ENCODE measurements at regions not wholly inside any gene's neighbourhood (a gene's known extent, or its start where the extent isn't known, plus 50 kb on each side); places are given as distances from the start of the nearest gene placed in this dataset.
"Not testable (repeated sequence)": the region's sequence is repeated elsewhere in the genome, so short reads cannot be mapped to it uniquely, and the experiment has no call there.

DNA sequence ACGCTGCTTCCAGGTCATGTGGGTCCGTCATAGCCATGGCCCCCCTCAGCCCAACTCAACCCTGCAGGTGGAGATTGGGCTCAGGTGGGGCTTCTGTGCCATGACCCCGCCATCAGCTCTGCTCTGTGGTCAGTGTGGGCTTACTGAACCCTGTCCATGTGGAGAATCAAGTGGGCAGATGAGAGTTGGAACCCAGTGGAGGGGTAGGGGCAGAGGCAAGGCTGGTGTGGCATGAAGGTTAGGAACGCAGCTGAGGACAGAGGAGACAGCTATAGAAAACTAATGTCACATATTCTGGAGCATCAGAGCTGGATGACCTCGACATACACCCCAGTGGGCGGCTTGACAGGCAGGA, 355.9 kb downstream of the PTPRU start:
- Histone ChIP-seq H3K27me3 (replicated peaks in 1 of 7) (peaks cover 0 to 30% (median 0%) of the 10 kb centered on the region in 7 donors), H3K4me1 (no peaks in the 10 kb centered on the region), H3K9me3 (no peaks in the 10 kb centered on the region), H3K27ac (no peak overlapping the region), H3K4me3 (no peak overlapping the region), H3K36me3 (no peaks in the 10 kb centered on the region)
- intact Hi-C loops (cut with DNase I; ENCODE audit: low total_unique reads): no loop called here
- no peak for DNase-seq
- 61 to 96% (median 79%) methylated on average over 4 to 6 of the region's 6 CpGs for WGBS, 5 donors
- TF ChIP-seq POLR2AphosphoS5 (IDR thresholded peaks at IDR 0.05) (no peak), POLR2A (IDR thresholded peaks at IDR 0.05) (no peak)
- TF ChIP-seq, protein P1, sequence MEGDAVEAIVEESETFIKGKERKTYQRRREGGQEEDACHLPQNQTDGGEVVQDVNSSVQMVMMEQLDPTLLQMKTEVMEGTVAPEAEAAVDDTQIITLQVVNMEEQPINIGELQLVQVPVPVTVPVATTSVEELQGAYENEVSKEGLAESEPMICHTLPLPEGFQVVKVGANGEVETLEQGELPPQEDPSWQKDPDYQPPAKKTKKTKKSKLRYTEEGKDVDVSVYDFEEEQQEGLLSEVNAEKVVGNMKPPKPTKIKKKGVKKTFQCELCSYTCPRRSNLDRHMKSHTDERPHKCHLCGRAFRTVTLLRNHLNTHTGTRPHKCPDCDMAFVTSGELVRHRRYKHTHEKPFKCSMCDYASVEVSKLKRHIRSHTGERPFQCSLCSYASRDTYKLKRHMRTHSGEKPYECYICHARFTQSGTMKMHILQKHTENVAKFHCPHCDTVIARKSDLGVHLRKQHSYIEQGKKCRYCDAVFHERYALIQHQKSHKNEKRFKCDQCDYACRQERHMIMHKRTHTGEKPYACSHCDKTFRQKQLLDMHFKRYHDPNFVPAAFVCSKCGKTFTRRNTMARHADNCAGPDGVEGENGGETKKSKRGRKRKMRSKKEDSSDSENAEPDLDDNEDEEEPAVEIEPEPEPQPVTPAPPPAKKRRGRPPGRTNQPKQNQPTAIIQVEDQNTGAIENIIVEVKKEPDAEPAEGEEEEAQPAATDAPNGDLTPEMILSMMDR (IDR thresholded peaks at IDR 0.05 in 8 of 11, conservative IDR thresholded peaks at IDR 0.05 in 3 of 11): no peak

DNA sequence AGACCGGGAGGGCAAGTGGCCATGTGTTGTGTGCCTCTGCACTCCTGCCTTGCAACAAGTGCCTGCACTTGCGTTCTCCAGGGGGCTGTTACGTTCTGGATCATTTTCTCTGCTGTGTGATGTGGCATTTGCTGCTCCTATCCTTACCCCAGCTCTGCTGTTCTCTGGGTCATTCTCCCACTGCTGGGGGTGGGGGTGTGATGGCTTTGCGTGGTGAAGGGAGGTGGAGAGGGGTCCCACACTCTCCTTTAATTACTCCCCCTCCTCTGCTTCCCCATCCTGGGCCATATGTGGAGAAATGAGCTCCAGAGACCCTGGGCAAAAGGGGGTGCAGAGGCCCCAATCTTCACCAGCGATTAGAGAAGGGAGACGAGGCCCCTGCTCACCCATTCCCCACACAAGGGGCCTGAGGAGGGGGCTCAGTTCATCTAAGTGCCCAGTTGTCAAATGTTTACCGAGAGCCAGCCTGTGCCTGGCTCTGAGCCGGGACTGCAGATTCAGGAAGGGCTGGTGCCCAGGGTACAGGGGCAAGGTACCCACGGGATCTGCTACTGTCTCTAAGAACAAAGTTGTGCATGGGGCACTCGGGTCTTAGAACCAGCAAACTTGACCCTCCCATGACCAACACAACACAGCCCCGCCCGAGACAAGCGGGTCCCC, 355.4 kb downstream of the PTPRU start:
- Histone ChIP-seq H3K27me3 (replicated peaks in 1 of 7) (peaks cover 0 to 30% (median 0%) of the 10 kb centered on the region in 7 donors), H3K4me3 (no peak overlapping the region), H3K27ac (no peak overlapping the region), H3K36me3 (no peaks in the 10 kb centered on the region), H3K4me1 (no peaks in the 10 kb centered on the region), H3K9me3 (no peaks in the 10 kb centered on the region)
- TF ChIP-seq, protein P1 (IDR thresholded peaks at IDR 0.05 in 8 of 11, conservative IDR thresholded peaks at IDR 0.05 in 3 of 11): no peak
- TF ChIP-seq POLR2A (IDR thresholded peaks at IDR 0.05) (no peak), POLR2AphosphoS5 (IDR thresholded peaks at IDR 0.05) (no peak)
- no peak for DNase-seq
- intact Hi-C loops (cut with DNase I; ENCODE audit: low total_unique reads): no loop called here
- 74 to 86% (median 77%) methylated on average over 6 to 13 of the region's 13 CpGs for WGBS, 5 donors

DNA sequence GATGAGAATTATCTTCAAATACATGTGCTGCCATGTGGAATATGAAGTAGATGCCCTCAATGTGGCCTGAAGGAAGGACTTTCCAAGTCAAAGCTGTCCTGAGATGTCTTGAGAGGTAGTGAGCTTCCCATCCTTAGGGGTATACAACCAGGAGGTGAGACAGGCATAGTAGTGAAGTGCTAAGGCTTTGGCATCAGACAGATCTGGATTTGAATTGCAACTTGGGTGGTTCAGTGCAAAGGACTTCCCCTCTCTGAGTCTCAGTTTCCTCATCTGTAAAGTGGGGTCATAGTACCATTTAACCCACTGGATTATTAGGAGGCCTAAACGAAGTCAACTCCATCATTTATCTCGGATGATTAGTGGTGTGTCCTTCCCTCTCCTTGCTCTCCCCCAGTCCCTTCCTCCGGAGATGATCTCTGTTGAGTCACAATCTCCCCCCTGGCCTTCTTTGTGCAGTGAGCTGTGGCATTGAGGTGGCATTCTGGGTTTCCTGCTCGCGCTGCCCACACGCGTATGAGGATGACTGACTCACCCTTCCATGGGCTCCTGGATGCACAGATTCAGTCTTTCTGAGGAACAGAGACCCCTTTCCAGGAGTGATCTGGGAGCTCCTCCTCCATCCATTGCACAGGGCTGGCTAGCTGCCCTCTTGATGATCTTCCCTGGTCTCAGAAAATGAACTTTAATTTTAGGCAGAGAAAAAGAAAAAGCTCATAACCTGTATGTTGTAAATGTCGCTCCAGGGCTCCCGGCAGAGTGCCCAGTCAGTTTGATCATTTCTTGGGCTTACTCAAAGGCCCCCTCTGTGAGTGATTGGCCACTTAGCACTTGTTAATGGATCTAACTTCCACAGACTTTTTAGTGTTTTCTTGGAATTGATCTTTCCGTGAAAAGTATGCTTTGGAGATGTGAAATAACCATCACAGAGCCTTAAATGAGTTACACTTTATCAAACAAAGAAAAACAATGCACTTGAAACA, 354.6 kb downstream of the PTPRU start:
- Histone ChIP-seq H3K4me1 (no peaks in the 10 kb centered on the region), H3K9me3 (no peaks in the 10 kb centered on the region), H3K36me3 (no peaks in the 10 kb centered on the region), H3K4me3 (no peak overlapping the region), H3K27ac (no peak overlapping the region), H3K27me3 (replicated peaks in 1 of 7) (peaks cover 0 to 30% (median 0%) of the 10 kb centered on the region in 7 donors)
- intact Hi-C loops (cut with DNase I; ENCODE audit: low total_unique reads): no loop called here
- TF ChIP-seq, protein P1 (IDR thresholded peaks at IDR 0.05 in 8 of 11, conservative IDR thresholded peaks at IDR 0.05 in 3 of 11): no peak
- TF ChIP-seq POLR2A (IDR thresholded peaks at IDR 0.05): no peak
- TF ChIP-seq POLR2AphosphoS5 (IDR thresholded peaks at IDR 0.05): no peak
- no peak for DNase-seq
- WGBS, 5 donors: 60 to 70% (median 62%) methylated on average over 10 of the region's 10 CpGs

DNA sequence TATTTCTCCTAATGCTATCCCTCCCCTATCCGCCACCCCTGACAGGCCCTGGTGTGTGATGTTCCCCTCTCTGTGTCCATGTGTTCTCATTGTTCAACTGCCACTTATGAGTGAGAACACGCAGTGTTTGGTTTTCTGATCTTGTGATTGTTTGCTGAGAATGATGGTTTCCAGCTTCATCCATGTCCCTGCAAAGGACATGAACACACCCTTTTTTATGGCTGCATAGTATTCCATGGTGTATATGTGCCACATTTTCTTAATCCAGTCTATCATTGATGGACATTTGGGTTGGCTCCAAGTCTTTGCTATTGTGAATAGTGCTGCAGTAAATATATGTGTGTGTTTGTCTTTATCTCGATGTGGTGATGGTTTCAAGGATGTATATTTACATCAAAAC, 353.4 kb downstream of the PTPRU start:
- H3K27me3 ChIP-seq (replicated peaks in 1 of 7): peaks cover 0 to 34% (median 5%) of the 10 kb centered on the region in 7 donors
- H3K9me3 ChIP-seq; H3K36me3 ChIP-seq; H3K27ac ChIP-seq; H3K4me1 ChIP-seq; intact Hi-C loops (cut with DNase I; ENCODE audit: low total_unique reads); DNase-seq; H3K4me3 ChIP-seq: not testable (repeated sequence)
- WGBS, 5 donors: 81 to 94% (median 92%) methylated on average over 3 of the region's 3 CpGs

All from spleen (tissue), 11 donors.